GM21786 (cell line): ENCODE measurements at regions not wholly inside any gene's neighbourhood (a gene's known extent, or its start where the extent isn't known, plus 50 kb on each side); places are given as distances from the start of the nearest gene placed in this dataset.

Experiments
- ATAC-seq: cut with Tn5 transposase; IDR thresholded peaks from one replicate; pipeline ENCODE4 v1.9.1; 2021; ENCODE audit not compliant: unreplicated experiment

DNA sequence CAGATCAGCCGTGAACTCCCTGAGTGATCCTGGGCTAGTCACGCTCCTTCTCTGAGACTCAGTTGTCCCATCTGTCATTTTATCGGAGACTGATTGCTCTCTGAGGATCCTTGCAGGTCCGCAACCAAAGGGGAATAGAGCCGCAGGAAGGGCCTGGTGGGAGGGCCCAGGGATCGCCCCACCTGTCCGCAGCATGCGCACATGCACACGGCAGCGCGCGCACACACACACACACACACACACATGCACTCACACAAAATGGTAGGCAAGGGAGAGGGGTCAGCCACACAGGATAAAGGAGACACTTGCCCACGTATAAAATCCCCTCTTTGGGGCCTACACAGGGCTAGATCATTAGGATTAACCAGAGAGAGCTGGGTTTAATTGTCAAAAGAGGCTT lies 95.6 kb upstream of the FOXP4 start:
- no peak for ATAC-seq

DNA sequence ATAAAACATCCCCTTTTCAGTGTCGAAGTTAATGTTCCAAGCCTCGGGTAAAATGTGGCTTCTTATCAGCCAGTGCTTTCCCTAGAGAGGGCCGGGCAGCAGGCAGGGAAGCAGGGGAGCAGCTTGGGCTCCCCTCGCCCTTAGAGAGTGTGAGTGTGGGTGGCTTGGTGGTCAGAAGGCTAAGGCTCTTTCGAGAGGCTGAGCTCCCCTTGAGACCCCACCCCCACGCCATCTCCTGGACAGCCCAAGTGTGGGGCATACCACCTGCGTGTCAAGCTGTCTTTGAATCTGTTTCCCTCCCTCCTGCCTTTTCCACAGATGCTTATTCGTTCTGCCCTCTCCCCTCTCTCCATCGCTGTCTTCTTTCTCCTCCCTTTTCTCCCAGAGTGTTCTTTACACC lies 95.1 kb upstream of the FOXP4 start:
- ATAC-seq = no peak

DNA sequence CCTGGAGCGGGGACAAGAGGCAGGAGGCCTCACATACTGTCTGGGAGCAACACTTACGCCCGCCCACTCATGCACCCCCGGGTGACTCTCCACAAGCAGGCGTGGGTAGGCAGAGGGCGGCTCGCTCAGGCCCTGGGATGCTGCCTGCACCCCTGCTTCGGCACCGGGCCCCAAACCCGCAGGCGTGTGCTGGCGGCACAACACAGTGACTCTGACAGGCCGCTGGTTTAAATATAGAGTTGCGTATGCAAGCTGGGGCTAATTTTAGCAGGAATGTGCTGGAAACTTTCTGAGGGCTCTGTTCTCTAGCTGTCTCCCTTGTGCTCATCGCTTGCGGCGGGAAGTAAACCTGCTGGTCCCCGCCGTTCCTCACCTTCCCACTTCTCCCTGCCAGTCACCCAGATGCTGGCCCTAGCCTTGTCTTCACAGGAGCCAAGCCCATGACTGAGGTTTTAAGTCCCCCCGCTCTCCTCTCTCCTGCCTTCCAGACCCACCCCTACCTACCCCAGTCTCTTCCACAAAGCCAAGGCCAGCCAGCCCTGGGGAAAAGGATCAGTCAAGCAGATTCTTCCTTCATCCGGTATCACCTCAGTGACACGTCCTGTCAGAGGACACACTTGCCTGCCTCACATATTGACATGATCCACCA lies 94.5 kb upstream of the FOXP4 start:
- ATAC-seq = no peak

DNA sequence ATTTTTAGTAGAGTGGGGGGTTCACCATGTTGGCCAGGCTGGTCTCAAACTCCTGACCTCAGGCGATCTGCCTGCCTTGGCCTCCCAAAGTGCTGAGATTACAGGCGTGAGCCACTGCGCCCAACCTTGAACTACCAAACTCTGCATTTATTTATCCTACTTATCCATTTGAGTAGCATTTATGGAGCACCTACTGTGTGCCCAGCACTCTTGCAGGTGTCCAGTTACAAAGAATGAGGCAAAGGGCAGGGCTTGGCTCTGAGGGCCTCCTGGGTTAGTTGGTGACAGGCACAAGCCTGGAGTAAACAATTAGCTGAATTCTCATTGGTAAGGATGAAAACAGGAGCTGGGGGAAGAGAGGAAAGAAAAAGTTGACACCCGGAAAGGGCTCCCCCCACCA lies 93.4 kb upstream of the FOXP4 start:
- ATAC-seq = no peak

DNA sequence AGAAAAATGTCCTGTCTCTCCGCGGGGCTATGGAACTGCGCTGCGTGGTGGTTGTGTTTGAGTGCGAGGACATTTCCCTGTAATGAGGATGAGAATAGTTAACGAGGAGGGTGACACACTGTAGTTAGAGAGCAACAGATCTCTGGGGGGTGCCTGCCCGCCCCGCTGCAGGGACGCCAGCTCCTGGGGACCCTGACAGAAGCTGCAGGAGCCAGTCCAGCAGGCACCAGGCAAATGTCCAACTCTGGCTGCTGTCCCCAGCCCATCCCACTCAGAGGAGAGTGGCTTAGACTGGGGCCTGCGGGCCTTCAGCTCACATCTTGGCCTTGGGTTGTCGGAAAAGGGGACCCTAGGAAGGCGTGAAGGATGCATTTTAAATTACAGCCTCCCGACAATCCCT lies 92.9 kb upstream of the FOXP4 start:
- no peak for ATAC-seq

DNA sequence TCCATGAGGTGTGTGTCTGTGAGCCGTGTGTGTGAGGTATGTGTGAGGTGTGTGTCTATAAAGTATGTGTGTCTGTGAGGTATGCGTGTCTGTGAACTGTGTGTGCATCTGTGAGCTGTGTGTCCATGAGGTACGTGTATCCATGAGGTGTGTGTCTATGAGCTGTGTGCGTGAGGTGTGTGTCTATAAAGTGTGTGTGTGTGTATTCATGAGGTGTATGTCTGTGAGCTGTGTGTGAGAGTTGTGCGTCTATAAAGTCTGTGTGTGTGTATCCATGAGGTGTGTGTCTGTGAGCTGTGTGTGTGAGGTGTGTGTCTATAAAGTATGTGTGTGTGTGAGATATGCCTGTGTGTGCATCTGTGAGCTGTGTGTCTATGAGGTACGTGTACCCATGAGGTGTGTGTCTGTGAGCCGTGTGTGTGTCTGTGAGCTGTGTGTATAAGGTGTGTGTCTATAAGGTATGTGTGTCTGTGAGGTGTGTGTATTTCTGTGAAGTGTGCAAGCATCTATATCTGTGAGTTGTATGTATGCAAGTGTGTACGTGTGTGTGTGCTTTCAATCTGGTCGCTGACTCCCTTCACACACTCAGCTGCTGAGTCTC lies 91.9 kb upstream of the FOXP4 start:
- ATAC-seq = no peak

DNA sequence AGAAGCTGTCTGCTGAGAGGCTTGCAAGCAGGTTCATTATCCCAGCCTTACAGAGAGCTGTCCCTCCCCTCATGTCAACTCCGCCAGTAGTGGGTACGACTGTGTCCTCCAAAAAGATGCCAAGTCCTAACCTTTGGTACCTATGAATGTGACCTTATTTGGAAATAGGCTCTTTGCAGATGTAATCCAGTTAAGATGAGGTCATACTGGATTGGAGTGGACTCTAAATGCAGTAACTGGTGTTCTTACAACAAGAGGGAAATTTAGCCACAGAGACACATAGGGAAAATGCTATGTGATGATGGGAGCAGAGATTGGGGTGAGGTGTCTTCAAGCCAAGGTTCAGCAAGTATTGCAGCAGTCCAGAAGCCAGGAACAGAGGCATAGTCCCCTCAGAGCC lies 90.8 kb upstream of the FOXP4 start:
- ATAC-seq = no peak

DNA sequence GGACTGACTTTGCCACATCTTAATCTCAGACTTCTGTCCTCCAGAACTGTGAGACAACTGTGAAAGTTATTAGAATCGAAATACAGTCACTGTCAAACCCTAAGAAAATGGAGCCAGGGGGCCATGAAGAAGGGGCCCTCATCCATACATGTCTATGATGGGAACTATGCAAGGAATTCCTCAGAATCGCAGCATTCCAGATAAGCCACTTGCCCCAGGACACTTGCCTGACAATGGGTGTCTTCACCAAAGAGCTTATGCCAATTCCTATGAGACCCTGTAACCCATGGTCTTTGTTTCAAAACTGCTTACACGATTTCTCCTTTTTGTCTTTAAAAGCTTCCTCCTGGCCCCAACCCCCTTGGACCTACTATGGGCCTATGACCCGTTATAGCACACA lies 90.4 kb upstream of the FOXP4 start:
- no peak for ATAC-seq

DNA sequence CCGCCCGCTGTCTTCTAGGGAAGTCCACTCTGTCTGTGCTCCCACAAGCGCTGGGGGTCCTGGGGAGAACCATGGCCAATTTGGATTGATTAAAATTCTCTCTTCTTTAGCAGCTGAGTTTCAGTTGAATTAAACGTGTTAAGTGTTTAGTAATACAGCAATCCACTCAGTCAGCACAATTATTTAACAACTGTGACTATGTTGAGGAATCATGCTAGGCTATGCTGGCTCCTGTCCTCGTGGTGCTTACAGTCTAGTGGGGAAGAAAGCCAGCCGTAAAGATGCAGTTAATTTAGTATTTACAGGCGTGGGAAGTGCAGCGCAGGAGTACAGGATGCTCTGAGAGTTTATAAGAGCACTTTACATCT lies 88.9 kb upstream of the FOXP4 start:
- no peak for ATAC-seq

DNA sequence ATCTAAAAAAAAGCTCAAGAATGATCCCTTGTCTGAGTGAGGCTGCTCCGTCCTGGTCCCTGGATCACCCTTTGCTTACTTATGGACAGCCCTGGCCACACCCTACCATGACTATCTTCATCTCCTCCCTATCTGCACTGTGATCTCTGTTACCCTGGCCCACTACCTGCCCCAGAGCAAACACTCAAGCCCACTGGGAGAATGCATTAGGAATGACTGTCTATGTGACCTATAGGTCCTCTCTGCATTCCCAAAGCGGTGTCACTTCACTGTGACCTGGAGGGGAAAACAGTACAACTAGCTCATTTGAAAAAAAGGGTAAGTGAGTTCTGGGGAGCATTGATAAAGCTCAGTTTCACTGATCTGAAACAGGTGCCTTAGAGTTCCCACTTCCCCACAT lies 86.4 kb upstream of the FOXP4 start:
- no peak for ATAC-seq

DNA sequence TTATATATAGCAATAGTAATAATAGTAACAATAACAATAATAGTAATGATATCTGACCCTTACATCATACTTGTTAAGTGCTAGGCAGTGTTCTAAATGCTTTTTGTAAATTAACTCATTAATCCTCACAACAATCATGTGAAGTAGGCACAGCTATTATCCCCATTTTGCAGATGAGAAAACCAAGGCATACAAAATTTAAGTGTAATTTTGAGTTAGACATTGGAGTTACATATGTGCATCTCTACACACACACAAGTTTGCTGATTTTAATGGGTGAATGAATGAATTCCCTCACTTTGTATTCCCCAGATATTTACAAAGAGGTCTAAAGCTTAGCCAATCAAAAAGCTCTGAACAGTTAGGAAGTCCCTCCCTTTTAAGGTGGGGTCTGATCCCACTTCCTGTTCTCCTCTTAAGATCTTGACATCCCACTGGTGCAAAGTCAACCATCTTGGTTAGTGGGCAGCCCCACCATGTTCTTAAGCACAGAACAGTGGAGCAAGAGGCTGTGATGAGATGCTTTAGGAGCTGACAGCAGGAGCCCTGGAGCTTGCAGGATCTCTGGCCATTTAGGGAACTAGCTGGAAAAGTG lies 85.3 kb upstream of the FOXP4 start:
- ATAC-seq = no peak

DNA sequence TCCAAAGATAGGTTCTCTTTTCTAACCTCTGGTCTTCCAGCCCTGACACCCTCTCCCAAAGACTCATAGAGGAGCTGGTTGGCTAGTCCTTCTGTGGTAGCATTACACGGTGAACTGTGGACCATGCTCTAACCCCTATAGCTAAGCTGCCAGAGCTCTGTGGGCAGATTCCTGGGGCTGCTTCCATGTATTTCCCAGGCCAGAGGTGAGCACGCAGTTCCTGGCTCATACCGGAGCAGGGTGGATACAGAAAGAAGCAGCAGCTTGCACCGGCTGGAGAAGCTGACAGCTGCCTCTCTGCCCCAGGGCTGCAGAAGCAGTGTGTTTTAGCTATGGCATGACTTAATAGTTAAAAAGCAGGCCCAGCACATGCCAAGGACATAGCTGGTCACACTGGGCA lies 84.1 kb upstream of the FOXP4 start:
- ATAC-seq = no peak

DNA sequence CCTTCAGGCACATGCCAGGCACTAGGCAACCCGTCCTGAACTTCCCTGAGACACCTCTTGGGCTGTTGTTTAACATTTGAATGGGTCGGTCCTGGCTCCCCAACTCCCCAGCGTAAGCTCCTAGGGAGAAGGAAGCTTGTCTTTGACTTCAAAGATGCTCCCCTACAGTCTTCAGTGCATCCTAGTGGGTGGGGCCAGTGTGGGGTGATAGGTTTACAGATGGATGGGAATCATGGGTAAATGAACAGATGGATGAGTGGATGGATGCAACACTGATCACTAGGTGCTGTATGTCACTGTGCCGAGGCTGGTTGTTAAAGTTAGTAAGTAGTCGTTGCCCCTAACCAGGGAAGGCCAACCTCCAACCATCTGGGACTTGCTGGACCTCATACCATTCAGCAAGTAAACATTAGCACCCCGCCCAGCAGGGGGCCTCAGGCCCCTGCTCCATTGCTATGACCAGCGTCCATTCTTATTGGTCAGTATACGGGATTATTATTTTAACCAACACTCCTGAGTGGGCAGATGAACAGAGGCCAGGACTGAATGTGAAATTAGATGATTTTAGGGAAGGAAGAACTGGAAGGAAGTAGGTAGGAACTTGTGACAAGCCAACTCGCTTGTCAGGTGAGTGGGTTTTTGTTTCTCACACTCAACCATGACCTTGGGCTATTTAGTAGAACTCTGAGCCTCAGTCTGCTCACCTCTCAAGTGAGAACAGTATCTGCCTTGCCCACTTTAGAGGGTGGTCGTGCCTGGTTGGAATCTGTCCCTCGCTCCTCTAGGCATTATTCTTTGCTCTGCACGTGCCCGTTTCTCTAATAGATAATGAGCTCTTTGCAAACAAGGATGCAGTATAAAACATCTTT lies 82.9 kb upstream of the FOXP4 start:
- no peak for ATAC-seq

DNA sequence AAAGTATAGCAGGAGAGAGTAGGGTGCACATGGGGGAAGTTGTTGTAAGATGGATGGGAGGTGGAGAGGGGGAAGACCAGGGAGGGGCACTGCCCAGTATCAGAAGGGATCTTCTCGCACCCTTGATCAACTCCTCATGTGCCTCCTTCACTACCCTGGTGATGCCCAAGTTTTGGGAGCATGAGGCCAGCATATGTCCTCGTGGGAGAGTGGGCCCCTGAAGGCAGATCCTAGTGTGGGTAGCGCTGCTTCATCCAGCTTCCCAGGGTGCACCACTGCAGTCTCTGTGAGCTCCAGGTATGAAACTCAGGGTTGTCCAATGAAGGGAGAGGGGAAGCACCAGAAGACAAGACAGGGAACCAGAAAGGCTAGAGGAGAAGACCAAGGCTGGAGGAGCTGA lies 82.2 kb upstream of the FOXP4 start:
- no peak for ATAC-seq

DNA sequence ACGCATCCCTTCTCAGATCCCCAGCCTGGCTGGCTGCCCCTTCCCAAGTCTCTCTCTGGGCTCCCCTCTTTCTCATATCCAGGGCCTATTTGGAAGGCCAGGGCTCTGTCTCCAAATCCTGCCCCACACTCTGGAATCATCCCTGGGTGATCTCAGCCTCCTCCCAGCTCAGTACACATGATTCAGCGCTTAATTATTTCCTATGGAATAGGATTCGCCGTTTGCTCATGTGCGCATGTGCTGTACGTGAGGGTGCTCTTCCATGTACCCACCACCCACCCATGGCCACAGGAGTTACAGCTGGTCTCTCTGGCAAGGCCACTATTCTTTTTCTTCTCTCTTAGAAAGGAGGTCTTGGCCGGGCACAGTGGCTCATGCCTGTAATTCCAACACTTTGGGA lies 81.7 kb upstream of the FOXP4 start:
- no peak for ATAC-seq

DNA sequence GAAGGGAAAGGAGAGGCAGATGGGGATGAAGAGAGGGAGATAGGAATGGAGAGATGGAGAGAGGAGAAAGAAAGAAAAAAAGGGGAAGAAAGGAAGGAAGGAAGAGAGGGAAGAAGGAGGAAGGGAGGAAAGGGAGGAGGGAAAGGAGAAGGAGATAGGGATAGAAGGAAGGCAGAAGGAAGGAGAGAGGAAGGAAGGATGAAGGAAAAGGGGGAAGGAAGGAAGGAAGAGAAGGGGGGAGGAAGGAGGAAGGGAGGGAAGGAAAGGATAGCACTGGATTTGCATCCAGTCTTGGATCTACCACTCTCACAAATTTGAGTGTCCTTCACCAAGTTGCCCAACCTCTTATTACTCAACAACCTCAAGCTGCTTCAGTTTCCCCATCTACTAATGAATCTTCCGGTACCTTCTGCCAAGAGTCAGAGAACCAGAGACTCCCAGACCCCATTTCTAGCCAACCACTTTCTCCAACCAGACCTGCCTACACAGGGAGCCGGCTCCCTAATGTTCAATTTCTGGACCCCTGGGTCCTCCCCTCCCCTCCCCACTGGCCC lies 79.7 kb upstream of the FOXP4 start:
- ATAC-seq = no peak

DNA sequence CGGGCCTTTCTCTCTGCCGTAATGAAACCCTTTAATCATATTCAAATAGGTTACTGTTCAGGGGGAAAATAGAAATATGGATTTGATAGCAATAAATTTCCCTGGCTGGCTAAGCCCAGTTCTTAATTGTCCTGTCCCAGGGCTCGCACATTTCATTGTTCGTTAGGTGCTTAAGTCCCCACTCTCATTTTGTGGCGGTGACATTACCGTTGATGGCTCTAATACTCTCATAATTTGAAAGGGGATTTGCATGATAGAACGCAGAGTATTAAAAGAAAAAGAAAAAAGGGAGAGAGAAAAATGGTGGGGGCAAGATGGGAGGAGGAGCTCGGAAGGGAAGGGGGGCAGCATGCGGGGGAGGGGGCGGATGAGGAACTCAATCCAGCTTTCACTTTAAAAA lies 79.1 kb upstream of the FOXP4 start:
- no peak for ATAC-seq

DNA sequence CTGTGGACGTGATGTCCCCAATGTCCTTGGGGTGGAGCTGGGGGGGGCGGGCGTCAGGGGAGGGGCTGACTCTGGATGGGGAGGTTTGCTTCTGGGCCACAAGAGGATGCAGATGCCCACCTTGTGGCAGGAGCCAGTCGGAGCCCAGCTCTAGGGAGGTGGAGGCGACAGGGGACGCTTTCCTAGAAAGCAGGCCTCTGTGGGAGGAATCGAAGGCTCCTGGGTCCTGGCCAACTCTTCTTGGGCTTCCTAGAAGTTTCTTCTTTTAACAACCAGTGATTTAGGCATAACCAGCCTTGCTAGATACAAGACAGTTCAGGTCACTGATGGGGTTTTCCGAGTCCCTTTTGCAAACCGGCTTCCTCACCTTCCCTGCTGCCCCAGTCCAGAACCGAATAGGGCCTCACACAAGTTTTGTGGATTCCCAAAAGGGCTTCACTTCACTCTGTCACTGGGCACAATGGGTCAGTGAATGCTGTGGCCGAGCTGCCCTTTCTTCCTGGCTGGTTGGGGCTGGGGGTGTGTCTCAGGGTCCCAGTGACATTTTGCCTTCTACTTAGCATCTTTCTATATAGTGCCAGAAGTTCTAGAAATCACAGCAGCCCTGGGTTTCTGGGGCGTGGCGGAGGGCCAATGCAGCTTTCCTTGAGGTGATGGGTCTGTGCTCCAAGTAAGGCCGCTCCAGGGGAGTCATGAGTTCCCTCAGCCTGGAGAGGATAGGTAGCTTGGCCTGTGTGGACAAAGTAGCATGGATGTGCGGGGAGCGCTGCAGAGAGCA lies 78.4 kb upstream of the FOXP4 start:
- ATAC-seq = no peak

DNA sequence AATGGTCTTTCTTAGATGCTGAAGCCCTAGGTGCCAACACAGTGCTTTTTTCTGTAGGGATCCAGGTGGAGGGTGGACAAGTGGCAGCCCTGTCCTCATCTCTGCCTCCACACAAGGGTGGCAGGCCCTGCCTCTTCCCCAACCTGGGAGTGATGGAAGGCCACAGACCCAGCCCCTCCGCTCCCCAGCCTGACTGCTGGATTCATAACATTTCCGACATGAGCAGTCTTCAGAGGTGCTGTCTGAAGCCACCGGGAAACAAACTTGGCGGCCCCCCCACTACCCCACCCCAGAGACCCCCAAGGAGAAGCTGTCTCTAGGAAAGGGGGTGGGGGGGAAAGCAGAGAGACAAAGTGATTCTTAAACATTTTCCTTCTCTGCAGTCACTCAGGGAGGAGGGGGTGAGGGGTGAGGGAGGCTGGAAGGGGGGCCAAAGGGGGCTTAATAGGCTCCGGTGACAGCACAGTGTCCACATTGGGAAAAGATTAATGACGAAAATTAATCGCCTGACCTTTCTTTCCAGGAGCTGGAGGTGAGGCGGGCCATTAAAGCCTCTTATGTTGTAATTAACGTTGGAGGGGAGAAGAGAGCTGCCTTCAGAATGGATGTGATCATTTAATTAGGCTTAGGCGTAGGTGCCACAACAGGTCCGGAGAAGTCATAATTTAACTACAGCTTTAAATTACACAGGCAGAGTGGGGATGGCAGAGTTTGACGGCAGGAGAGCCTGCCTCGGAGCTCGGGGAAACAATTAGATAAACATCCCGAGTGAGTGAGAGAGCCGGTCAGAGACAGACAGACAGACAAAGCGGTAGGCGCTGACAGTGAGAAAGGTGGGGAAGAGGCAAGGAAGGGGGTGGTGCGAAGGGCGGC lies 76.8 kb upstream of the FOXP4 start:
- no peak for ATAC-seq

DNA sequence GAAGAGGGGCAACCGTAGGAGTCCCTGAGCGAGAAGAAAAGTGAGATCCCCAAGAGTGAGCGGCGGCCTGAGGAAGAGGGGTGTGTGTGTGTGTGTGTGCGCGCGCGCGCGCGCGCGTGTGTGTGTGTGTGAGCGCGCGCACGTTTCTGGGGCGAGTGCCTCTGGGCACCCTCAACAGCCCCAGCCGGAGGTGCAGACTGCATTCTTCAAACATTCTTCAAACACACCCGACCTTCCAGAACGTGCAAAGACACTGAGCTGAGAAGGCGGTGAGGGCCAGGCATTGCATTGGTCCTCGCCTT lies 76.2 kb upstream of the FOXP4 start:
- ATAC-seq = no peak
